ENCODE measurements at regions not wholly inside any gene's neighbourhood (a gene's known extent, or its start where the extent isn't known, plus 50 kb on each side); places are given as distances from the start of the nearest gene placed in this dataset.

- Histone ChIP-seq H3K36me3 (ENCODE audit: low read depth, missing control alignments) (no peaks in the 10 kb centered on the region), H3K4me3 (no peak overlapping the region), H3K27ac (no peak overlapping the region), H3K4me1 (no peaks in the 10 kb centered on the region), H3K27me3 (no peaks in the 10 kb centered on the region), H3K9me3 (no peaks in the 10 kb centered on the region)
- intact Hi-C loops (cut with DNase I; ENCODE audit: low total_unique reads): no loop called here
- no peak for DNase-seq
- TF ChIP-seq POLR2A (IDR thresholded peaks at IDR 0.05): no peak
- no peak for TF ChIP-seq CTCF (IDR thresholded peaks at IDR 0.05)
- 64 to 67% methylated on average over 10 to 13 of the region's 13 CpGs for WGBS, 2 donors
These were observed 93.2 kb upstream of the PRR5 start for GRCh38 chr22:44608597-44609399.

- intact Hi-C loops (cut with DNase I; ENCODE audit: low total_unique reads): no loop called here
- Histone ChIP-seq H3K36me3 (ENCODE audit: low read depth, missing control alignments) (no peaks in the 10 kb centered on the region), H3K4me3 (no peak overlapping the region), H3K4me1 (no peaks in the 10 kb centered on the region), H3K9me3 (no peaks in the 10 kb centered on the region), H3K27ac (no peak overlapping the region), H3K27me3 (no peaks in the 10 kb centered on the region)
- TF ChIP-seq CTCF (IDR thresholded peaks at IDR 0.05) (no peak), POLR2A (IDR thresholded peaks at IDR 0.05) (no peak)
- 87 to 88% methylated on average over 9 to 12 of the region's 12 CpGs for WGBS, 2 donors
- no peak for DNase-seq
These were observed 95.9 kb upstream of the PRR5 start for GRCh38 chr22:44606126-44606525.

- intact Hi-C loops (cut with DNase I; ENCODE audit: low total_unique reads): no loop called here
- WGBS, 2 donors: 81 to 87% methylated on average over 7 to 9 of the region's 9 CpGs
These were observed 96.5 kb upstream of the PRR5 start for GRCh38 chr22:44605486-44605885.

GRCh38 chr22:44604991-44605390 lies 97.0 kb upstream of the PRR5 start:
- Histone ChIP-seq H3K36me3 (ENCODE audit: low read depth, missing control alignments) (no peaks in the 10 kb centered on the region), H3K4me3 (no peak overlapping the region), H3K9me3 (no peaks in the 10 kb centered on the region), H3K27me3 (no peaks in the 10 kb centered on the region), H3K27ac (no peak overlapping the region), H3K4me1 (no peaks in the 10 kb centered on the region)
- WGBS, 2 donors: 76 to 89% methylated on average over 2 to 6 of the region's 6 CpGs
- no peak for DNase-seq
- no peak for TF ChIP-seq CTCF (IDR thresholded peaks at IDR 0.05)
- TF ChIP-seq POLR2A (IDR thresholded peaks at IDR 0.05): no peak
- intact Hi-C loops (cut with DNase I; ENCODE audit: low total_unique reads): no loop called here

More at GRCh38 chr22:44605486-44605885, 96.5 kb upstream of the PRR5 start:
- Histone ChIP-seq H3K36me3 (ENCODE audit: low read depth, missing control alignments) (no peaks in the 10 kb centered on the region), H3K4me1 (no peaks in the 10 kb centered on the region), H3K27ac (no peak overlapping the region), H3K4me3 (no peak overlapping the region), H3K9me3 (no peaks in the 10 kb centered on the region), H3K27me3 (no peaks in the 10 kb centered on the region)
- DNase-seq: no peak
- no peak for TF ChIP-seq CTCF (IDR thresholded peaks at IDR 0.05)
- no peak for TF ChIP-seq POLR2A (IDR thresholded peaks at IDR 0.05)

- WGBS, 2 donors: 90 to 95% methylated on average over 4 of the region's 4 CpGs
- no peaks in the 10 kb centered on the region for H3K4me1 ChIP-seq
These were observed 97.5 kb upstream of the PRR5 start for GRCh38 chr22:44604455-44604854.

More at GRCh38 chr22:44604455-44604854, 97.5 kb upstream of the PRR5 start:
- H3K4me3 ChIP-seq: no peak overlapping the region
- no peaks in the 10 kb centered on the region for H3K27me3 ChIP-seq
- no peaks in the 10 kb centered on the region for H3K9me3 ChIP-seq
- no peaks in the 10 kb centered on the region for H3K36me3 ChIP-seq (ENCODE audit: low read depth, missing control alignments)
- DNase-seq: no peak
- intact Hi-C loops (cut with DNase I; ENCODE audit: low total_unique reads): no loop called here
- no peak overlapping the region for H3K27ac ChIP-seq
- TF ChIP-seq POLR2A (IDR thresholded peaks at IDR 0.05) (no peak), CTCF (IDR thresholded peaks at IDR 0.05) (no peak)

Data from testis (tissue), 2 donors.